Caco-2 (cell line): ENCODE measurements at regions not wholly inside any gene's neighbourhood (a gene's known extent, or its start where the extent isn't known, plus 50 kb on each side); places are given as distances from the start of the nearest gene placed in this dataset.

Experiments
- BruUV-seq: library from RNA; stranded (reverse); fragments of 400-500 nt; replicated peaks from 2 replicates; lab custom pipeline; 2021; lab: Mats Ljungman, UMichigan
- CTCF ChIA-PET: fragments of 300-600 bp; sonication (Branson Sonifier 250); formaldehyde crosslinking; loops from one replicate; lab custom pipeline; 2022; ENCODE audit warnings: antibody characterized with exemption; lab: Charles Lee
- POLR2A ChIA-PET: fragments of 300-600 bp; sonication (Branson Sonifier 250); formaldehyde crosslinking; loops from one replicate; lab custom pipeline; 2022; ENCODE audit warnings: antibody characterized with exemption; lab: Charles Lee
- DNase-seq, 2 experiments: peaks; one replicate each; pipeline versions ENCODE4 v3.0.0 to v3.0.0-alpha.2; 2020 to 2022
- H3K27me3 ChIP-seq: replicated peaks from 2 replicates; pipeline ENCODE4 v1.6.0; 2011; ENCODE audit warnings: low read length; ENCODE audit not compliant: control insufficient read depth, insufficient read depth
- H3K36me3 ChIP-seq: 2 replicates; pipeline ENCODE4 v1.5.1; 2011; ENCODE audit warnings: low read length; ENCODE audit not compliant: control insufficient read depth, insufficient read depth
- H3K4me1 ChIP-seq: fragments of 250-450 bp; sonication (Bioruptor Pico); 2 replicates; pipeline ENCODE4 v1.5.1; 2020; ENCODE audit warnings: mild to moderate bottlenecking
- H3K4me3 ChIP-seq: 2 replicates; pipeline ENCODE4 v1.5.1; 2011; ENCODE audit warnings: low read depth, mild to moderate bottlenecking, control low read depth, low read length
- H3K9me3 ChIP-seq: fragments of 250-450 bp; sonication (Bioruptor Pico); 2 replicates; pipeline ENCODE4 v1.5.1; 2020; ENCODE audit warnings: mild to moderate bottlenecking, moderate library complexity
- H3K27ac Mint-ChIP-seq: one replicate; pipeline ENCODE4 v1.8.0; 2022; ENCODE audit warnings: mixed read lengths; ENCODE audit not compliant: unreplicated experiment
- H3K27me3 Mint-ChIP-seq: one replicate; pipeline ENCODE4 v1.8.0; 2022; ENCODE audit warnings: mixed read lengths; ENCODE audit not compliant: insufficient read depth, unreplicated experiment
- H3K36me3 Mint-ChIP-seq: one replicate; pipeline ENCODE4 v1.8.0; 2022; ENCODE audit warnings: mild to moderate bottlenecking, mixed read lengths; ENCODE audit not compliant: insufficient read depth, unreplicated experiment
- H3K4me1 Mint-ChIP-seq: one replicate; pipeline ENCODE4 v1.8.0; 2022; ENCODE audit warnings: low read depth, mixed read lengths; ENCODE audit not compliant: unreplicated experiment
- H3K4me3 Mint-ChIP-seq: one replicate; pipeline ENCODE4 v1.8.0; 2022; ENCODE audit warnings: mild to moderate bottlenecking, moderate library complexity, mixed read lengths; ENCODE audit not compliant: unreplicated experiment
- H3K9me3 Mint-ChIP-seq: one replicate; pipeline ENCODE4 v1.8.0; 2022; ENCODE audit warnings: mixed read lengths; ENCODE audit not compliant: unreplicated experiment
- intact Hi-C: fragments of 100-400 bp; cut with micrococcal nuclease; formaldehyde crosslinking; loops from one replicate; pipeline ENCODE4 v1.10.0; 2022; ENCODE audit not compliant: unreplicated experiment
- TF ChIP-seq, protein P1 (sequence below), 2 experiments: fragments of 200-600 bp in 1 of 2; IDR thresholded peaks; 1 replicate in 1 of 2; 2 replicates in 1 of 2; pipeline versions ENCODE4 v1.5.1 to v1.8.0; 2011 to 2022; ENCODE audit warnings: antibody characterized with exemption in 1 of 2, control low read depth in 1 of 2, inconsistent platforms in 1 of 2, low read depth in 1 of 2, low read length in 1 of 2, mild to moderate bottlenecking in 1 of 2, moderate library complexity in 1 of 2; ENCODE audit not compliant: insufficient read depth in 1 of 2, severe bottlenecking in 1 of 2, unreplicated experiment in 1 of 2

DNA sequence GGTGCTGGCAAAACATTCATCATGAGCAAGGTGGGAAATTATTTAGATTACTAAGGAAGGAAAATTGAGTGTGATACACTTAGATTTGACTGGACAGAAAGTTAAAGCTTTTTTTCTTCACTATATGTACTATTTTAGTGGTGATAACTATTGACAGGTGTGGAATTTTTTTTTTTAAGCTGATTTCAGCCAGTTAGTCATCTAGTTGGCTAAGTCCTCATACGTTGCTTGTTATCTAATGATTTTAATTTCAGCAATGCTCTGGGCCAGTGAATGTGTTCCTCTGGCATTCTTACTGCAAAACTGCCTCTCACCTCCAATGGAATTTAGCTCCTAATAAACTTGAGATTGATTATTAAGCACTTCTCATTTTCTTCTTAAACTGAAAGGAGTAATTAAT is 1223.2 kb upstream of the ACVR2A start:
- Mint-ChIP-seq H3K9me3 (peaks cover under 1% of the 10 kb centered on the region), H3K4me3 (no peak overlapping the region), H3K4me1 (no peaks in the 10 kb centered on the region), H3K36me3 (no peaks in the 10 kb centered on the region), H3K27me3 (no peaks in the 10 kb centered on the region), H3K27ac (no peak overlapping the region)
- DNase-seq = no peak
- Histone ChIP-seq H3K9me3 (no peaks in the 10 kb centered on the region), H3K36me3 (no peaks in the 10 kb centered on the region), H3K4me1 (no peaks in the 10 kb centered on the region), H3K27me3 (no peaks in the 10 kb centered on the region), H3K4me3 (no peak overlapping the region)
- TF ChIP-seq, protein P1, sequence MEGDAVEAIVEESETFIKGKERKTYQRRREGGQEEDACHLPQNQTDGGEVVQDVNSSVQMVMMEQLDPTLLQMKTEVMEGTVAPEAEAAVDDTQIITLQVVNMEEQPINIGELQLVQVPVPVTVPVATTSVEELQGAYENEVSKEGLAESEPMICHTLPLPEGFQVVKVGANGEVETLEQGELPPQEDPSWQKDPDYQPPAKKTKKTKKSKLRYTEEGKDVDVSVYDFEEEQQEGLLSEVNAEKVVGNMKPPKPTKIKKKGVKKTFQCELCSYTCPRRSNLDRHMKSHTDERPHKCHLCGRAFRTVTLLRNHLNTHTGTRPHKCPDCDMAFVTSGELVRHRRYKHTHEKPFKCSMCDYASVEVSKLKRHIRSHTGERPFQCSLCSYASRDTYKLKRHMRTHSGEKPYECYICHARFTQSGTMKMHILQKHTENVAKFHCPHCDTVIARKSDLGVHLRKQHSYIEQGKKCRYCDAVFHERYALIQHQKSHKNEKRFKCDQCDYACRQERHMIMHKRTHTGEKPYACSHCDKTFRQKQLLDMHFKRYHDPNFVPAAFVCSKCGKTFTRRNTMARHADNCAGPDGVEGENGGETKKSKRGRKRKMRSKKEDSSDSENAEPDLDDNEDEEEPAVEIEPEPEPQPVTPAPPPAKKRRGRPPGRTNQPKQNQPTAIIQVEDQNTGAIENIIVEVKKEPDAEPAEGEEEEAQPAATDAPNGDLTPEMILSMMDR (IDR thresholded peaks at IDR 0.05; ENCODE audit: insufficient read depth in 1 of 2, low read depth in 1 of 2, low read length in 1 of 2, severe bottlenecking in 1 of 2, unreplicated experiment in 1 of 2) = no peak
- no TSS peak for BruUV-seq
- POLR2A ChIA-PET = no interaction called here
- intact Hi-C loops = no loop called here
- CTCF ChIA-PET = no interaction called here

DNA sequence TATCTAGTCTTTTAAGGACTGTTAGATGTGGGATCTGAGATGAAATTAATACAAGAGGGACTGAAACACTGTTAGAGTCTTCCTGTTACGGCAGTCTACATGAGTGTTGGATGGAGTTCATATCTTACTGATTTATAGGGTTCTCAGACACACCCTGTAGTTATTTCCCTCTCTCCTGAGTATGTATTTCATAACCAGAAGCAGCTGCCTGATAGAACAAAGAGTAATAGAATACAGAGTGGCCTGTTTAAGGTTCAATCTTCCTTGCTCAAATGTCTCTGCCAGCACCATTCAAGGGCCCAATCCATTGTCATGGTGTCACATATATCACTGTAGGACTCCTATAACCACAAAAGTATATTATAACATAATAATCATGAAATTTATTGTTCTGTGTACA is 1229.1 kb upstream of the ACVR2A start:
- Histone ChIP-seq H3K36me3 (no peaks in the 10 kb centered on the region), H3K4me3 (no peak overlapping the region), H3K9me3 (no peaks in the 10 kb centered on the region), H3K27me3 (no peaks in the 10 kb centered on the region), H3K4me1 (no peaks in the 10 kb centered on the region)
- H3K27me3 Mint-ChIP-seq = no peaks in the 10 kb centered on the region
- no TSS peak for BruUV-seq
- CTCF ChIA-PET = no interaction called here
- no peak overlapping the region for H3K4me3 Mint-ChIP-seq
- peaks cover 10% of the 10 kb centered on the region for H3K9me3 Mint-ChIP-seq
- no peaks in the 10 kb centered on the region for H3K4me1 Mint-ChIP-seq
- no peak for DNase-seq
- intact Hi-C loops = no loop called here
- H3K36me3 Mint-ChIP-seq = no peaks in the 10 kb centered on the region
- POLR2A ChIA-PET = no interaction called here
- TF ChIP-seq, protein P1 (IDR thresholded peaks at IDR 0.05; ENCODE audit: insufficient read depth in 1 of 2, low read depth in 1 of 2, low read length in 1 of 2, severe bottlenecking in 1 of 2, unreplicated experiment in 1 of 2) = no peak
- H3K27ac Mint-ChIP-seq = no peak overlapping the region

DNA sequence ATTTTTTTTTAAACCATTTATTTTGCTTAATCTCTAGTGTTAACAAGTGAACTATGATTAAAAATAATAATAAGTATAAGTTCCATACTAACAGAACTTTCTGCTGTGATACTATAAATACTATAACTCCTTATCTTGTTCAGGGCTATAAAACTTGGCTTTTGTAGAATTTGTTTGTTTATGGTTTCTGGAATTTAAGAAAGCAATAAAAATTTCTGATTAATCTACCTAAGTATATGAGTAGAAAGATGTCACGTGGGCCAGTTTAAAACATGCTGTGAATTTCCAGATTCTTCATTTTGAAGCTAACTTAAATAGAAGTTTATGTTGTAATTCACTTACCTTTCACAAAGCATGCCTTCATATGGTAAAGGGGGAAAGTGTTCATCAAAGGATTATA is 1236.3 kb upstream of the ACVR2A start:
- no peak overlapping the region for H3K4me3 Mint-ChIP-seq
- TF ChIP-seq, protein P1 (IDR thresholded peaks at IDR 0.05; ENCODE audit: insufficient read depth in 1 of 2, low read depth in 1 of 2, low read length in 1 of 2, severe bottlenecking in 1 of 2, unreplicated experiment in 1 of 2) = no peak
- Histone ChIP-seq H3K9me3 (no peaks in the 10 kb centered on the region), H3K36me3 (no peaks in the 10 kb centered on the region), H3K4me3 (no peak overlapping the region), H3K27me3 (no peaks in the 10 kb centered on the region), H3K4me1 (peaks cover 18% of the 10 kb centered on the region)
- no peak overlapping the region for H3K27ac Mint-ChIP-seq
- no peaks in the 10 kb centered on the region for H3K36me3 Mint-ChIP-seq
- no peaks in the 10 kb centered on the region for H3K4me1 Mint-ChIP-seq
- ChIA-PET POLR2A (no interaction called here), CTCF (no interaction called here)
- no TSS peak for BruUV-seq
- no peak for DNase-seq
- H3K27me3 Mint-ChIP-seq = no peaks in the 10 kb centered on the region
- intact Hi-C loops = no loop called here
- no peaks in the 10 kb centered on the region for H3K9me3 Mint-ChIP-seq
